Sigmoid colon (tissue), 4 donors: ENCODE measurements at regions not wholly inside any gene's neighbourhood (a gene's known extent, or its start where the extent isn't known, plus 50 kb on each side); places are given as distances from the start of the nearest gene placed in this dataset.

ENCODE experiments used
- POLR2A ChIP-seq, 2 donors: fragments of 450-650 bp; IDR thresholded peaks; one replicate each; pipeline ENCODE4 v1.6.1; 2016; ENCODE audit warnings: antibody characterized with exemption in 2 of 2, mild to moderate bottlenecking in 2 of 2, moderate library complexity in 2 of 2
- POLR2AphosphoS5 ChIP-seq, 4 donors: sonication (generic); formaldehyde crosslinking; IDR thresholded peaks; one replicate each; pipeline ENCODE4 v1.6.1; 2017; ENCODE audit warnings: antibody characterized with exemption in 4 of 4
- TF ChIP-seq, protein P1 (sequence below), 4 experiments: fragments of 450-650 bp in 3 of 4; fragments of 200-600 bp in 1 of 4; IDR thresholded peaks; one replicate each; pipeline ENCODE4 v1.5.1; 2016 to 2019; ENCODE audit warnings: antibody characterized with exemption in 4 of 4, mild to moderate bottlenecking in 3 of 4, moderate library complexity in 2 of 4

GRCh38 chr13:50401049-50401505 lies 385.8 kb downstream of the KCNRG start:
- TF ChIP-seq, protein P1, sequence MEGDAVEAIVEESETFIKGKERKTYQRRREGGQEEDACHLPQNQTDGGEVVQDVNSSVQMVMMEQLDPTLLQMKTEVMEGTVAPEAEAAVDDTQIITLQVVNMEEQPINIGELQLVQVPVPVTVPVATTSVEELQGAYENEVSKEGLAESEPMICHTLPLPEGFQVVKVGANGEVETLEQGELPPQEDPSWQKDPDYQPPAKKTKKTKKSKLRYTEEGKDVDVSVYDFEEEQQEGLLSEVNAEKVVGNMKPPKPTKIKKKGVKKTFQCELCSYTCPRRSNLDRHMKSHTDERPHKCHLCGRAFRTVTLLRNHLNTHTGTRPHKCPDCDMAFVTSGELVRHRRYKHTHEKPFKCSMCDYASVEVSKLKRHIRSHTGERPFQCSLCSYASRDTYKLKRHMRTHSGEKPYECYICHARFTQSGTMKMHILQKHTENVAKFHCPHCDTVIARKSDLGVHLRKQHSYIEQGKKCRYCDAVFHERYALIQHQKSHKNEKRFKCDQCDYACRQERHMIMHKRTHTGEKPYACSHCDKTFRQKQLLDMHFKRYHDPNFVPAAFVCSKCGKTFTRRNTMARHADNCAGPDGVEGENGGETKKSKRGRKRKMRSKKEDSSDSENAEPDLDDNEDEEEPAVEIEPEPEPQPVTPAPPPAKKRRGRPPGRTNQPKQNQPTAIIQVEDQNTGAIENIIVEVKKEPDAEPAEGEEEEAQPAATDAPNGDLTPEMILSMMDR (IDR thresholded peaks at IDR 0.05) = no peak
- TF ChIP-seq POLR2A (IDR thresholded peaks at IDR 0.05) = no peak
- peak in 1 of 4 donors; percentile 57 for TF ChIP-seq POLR2AphosphoS5 (IDR thresholded peaks at IDR 0.05)
